NCI-H146 (cell line): ENCODE measurements at regions not wholly inside any gene's neighbourhood (a gene's known extent, or its start where the extent isn't known, plus 50 kb on each side); places are given as distances from the start of the nearest gene placed in this dataset.
"Not testable (repeated sequence)": the region's sequence is repeated elsewhere in the genome, so short reads cannot be mapped to it uniquely, and the experiment has no call there.

ENCODE experiments used
- DNase-seq: peaks from one replicate; lab custom pipeline; 2025; lab: John Stamatoyannopoulos, UW

DNA sequence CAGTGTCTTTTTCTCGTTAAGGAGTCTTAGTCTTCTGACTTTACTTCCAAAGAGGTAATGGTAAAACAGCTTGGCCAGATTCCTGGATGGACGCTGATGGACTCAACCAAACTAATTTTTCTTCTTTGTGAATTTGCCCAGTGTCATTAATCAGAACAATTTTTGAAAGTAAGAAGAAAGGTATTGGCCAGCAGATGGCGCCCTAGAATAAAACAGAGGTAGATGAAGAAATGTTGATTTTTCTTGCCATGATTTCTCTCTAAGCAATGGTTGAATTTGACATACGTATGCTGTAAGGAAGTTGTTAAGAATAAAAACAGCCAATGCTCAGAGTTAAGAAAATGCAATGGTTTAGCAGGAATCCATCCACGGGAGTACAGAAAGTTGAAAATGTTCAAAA is 500.0 kb downstream of the DIRAS2 start:
- DNase-seq = peak; percentile 76

DNA sequence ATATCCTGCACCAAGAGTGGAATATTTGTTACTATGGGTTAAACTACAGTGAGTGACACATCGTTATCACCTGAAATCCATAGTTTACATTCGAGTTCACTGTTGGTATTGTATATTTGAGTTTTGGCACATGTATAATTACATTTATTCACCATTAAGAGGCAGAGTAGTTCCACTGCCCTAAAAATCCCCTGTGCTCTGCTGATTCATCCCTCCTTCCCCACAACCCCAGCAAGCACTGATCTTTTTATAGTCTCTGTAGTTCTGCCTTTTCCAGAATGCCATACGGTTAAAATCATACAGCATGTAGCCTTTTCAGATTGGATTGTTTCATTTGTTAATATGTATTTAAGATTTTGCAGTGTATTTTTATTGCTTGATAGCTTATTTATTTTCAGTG is 495.2 kb downstream of the DIRAS2 start:
- no peak for DNase-seq

DNA sequence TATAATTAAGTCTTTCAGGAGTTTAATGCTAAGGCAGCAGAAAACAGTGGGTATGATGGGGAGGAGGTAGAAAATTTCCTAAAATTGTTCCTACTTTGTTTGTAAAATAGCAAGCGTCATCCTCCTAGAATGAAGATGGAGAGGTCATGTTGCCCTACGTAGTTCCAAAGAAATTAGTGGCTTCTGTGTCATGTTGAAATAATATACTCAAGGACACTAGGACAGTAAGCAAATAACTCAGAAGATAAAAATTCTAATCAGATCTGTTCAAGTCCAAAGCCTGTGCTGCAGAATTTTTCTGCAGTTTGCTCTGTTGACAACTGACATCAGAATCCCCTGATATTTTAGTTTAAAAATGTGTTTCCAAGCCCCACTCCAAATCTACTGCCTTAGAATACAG is 486.3 kb downstream of the DIRAS2 start:
- DNase-seq = no peak

DNA sequence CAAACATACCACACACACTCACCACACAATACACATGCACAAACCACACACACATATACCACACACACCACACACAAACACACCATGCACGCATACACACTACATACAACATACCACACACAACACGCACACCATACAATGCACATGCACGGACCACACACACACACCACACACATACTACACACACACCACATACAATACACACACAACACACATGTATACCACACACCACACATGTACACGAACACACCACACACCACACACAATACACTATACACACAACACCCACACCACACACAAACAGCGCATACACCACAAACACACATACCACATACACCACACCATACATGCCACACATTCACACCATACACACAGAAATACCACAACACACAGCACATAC is 480.3 kb downstream of the DIRAS2 start:
- DNase-seq = no peak

DNA sequence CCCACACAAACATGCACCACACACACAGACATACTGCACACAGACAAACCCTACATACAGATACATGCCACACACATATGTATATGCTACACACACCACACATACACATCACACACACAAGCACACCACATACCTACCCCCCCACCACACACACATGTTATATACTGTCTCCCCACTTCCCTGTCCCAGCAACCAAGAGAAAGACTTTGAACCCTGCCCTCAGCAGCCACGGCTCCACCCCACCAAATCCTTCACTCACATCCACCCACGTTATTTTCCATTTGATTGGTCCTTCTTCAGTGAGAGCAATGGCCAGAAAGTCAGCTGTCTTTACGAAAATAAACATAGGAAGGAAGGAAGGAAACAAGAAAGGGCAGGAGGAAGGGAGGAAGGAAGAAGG is 479.8 kb downstream of the DIRAS2 start:
- DNase-seq = no peak

DNA sequence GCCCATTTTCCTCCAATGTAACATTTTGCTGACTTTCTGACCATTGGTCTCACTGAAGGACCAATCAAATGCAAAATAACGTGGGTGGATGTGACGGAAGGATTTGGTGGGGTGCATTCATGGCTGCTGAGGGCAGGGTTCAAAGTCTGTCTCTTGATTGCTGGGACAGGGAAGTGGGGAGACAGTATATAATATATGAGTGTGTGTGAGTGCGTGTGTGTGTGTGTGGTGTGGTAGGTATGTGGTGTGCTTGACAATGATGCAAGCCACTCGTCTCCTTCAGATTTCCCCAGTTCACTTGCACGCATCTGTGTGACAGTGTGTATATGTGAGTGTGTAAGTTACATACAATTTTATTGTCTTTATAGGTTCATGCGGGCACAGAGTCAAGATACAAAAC is 477.3 kb downstream of the DIRAS2 start:
- DNase-seq = no peak

DNA sequence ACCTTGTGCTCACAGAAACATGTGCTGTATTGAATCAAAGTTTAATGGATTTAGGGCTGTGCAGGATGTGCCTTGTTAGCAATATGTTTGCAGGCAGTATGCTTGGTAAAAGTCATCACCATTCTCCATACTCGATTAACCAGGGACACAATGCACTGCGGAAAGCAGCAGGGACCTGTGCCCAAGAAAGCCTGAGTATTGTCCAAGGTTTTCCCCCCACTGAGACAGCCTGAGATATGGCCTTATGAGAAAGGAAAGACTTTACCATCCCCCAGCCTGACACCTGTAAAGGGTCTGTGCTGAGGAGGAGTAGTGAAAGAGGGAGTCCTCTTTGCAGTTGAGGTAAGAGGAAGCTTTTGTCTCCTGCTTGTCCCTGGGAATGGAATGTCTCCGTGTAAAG is 476.2 kb downstream of the DIRAS2 start:
- DNase-seq = not testable (repeated sequence)

DNA sequence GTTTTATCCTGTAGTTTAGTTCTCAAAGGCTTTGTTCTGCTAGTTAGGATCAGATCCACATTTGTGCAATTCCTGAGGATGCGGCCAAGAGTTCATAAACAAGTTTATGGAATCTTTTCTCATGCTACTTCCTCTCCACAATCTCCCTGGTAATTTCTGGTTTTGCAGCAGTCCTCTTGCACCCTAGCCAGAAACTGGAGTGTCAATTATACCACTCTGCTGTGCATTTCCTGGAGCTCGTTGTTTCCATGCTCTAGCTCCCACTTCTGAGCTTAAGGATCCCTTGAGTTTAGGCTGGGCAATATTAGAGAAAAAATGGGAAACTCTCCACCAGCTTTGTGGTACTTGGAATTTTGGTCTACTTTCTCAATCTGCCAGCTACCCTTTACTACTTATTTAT is 474.7 kb downstream of the DIRAS2 start:
- DNase-seq = no peak

DNA sequence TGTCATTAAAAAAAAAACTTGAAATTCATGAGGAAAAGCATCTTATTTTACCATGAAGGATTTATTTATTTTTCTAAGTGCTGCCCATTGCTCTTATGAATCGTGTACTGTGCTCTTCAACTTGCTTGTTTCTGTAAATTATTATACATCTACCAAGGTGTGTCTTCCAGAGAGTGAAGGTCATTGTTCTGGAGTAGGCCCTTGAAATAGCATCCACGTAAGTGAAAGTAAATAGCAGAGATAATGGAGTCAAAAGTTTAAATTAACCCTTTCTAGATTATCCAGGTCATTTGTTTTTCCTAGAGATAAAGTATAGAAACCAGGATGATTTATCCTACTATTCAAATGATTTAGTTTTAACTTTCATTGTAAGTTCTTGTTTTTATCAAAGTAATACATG is 473.1 kb downstream of the DIRAS2 start:
- peak; percentile 10 for DNase-seq

DNA sequence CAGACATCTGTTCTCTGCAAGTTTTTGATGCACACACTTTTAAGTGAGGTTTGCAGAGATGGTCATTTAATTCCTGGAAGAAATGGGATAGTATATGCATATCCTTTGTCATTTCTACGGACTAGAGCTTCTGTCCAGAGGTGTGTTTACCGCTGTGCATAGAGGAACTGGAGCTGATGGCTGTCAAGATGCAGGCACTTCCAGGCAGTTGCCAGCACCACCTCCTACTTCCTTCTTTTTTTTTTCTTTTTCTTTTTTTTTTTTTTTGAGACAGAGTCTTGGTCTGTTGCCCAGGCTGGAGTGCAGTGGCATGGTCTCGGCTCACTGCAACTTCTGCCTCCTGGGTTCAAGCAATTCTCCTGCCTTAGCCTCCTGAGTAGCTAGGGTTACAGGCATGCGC is 468.7 kb downstream of the DIRAS2 start:
- not testable (repeated sequence) for DNase-seq

DNA sequence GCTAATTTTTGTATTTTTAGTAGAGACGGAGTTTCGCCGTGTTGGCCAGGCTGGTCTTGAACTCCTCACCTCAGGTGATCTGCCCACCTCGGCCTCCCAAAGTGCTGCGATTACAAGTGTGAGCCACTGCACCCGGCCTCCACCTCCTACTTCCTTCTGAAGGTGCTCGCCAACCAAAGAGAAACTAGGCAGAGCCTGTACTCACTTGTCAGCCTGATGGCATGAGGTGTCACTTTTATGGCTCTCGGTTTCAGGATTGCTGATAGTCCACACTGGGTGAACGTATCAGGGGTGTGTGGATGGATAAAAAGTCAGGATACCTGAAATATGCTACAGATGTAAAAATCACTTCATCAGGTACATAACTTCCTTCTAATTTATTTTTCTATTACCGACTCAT is 468.3 kb downstream of the DIRAS2 start:
- not testable (repeated sequence) for DNase-seq

DNA sequence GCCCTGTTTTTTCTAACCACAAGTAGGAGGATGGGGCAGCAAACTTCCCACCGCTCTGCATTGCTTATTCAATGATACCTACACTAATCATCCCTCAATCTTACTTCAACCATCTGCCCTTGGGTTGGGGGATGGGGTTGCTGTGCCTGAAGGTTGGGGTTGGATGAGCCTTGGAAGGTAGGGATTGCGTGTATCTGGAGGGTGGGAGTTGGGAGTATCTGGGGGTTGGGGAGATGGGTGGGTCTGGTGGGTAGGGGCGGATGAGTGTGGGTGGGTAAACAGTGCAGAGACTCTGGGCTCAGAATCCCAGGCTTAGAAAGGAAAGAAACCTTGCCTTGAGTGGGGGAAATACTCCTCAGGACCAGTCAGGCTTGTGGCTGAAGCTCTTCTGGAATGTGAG is 467.4 kb downstream of the DIRAS2 start:
- no peak for DNase-seq

DNA sequence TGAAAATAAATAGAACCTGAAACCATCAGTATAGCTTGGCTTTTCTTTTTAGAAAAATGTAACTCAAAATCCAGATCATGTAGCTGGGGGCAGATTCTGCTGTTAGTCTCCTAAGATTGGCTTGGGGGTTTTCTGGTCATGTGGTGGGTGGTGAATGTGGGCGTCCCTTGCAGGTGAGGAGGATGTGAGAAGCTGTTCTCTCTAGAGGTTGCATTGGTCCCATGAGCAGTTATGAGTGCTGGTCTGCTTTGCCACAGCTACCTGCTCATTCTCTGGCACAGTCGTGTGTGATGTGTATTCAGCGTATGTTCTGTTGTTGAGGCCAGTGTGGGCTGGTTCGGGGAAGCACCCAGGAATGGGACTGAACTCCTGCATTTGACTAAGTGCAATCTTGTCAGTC is 466.8 kb downstream of the DIRAS2 start:
- peak; percentile 19 for DNase-seq

DNA sequence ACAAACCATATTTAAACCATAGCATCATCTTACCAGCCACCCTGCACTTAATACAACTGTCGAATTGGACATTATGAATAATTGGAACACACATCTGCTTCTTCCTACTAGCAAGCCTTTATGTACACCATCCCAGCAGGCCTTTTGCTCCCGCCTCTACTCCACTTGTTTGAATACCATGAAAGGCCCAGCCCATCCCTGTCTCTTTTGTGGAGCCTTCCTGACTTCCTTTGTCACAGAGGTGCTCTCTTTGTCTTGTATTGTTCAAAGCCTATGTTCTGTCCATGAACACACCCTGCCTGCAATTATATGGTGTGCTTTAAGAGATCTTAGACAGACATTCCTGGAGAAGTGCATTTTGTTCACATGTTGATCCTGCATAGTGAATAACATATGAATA is 465.7 kb downstream of the DIRAS2 start:
- peak; percentile 99 for DNase-seq

DNA sequence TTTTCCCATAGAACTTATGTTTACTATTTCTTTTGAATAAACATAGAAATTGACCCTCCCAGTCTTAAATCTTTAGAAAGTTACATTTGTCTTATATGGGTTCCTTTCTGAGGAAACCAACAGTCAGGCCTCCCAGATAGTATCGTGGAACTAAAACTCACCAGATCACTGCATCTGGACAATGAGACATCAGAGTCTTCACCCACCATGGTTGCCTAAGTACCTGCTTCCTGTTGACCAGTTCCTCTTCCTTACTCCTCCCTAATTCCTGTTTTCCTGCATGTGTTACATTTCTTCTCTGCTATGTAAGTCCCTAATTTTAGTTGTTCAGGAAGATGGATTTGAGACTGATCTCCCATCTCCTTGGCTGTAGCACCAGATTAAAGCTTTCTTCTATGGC is 462.2 kb downstream of the DIRAS2 start:
- DNase-seq = peak; percentile 5

DNA sequence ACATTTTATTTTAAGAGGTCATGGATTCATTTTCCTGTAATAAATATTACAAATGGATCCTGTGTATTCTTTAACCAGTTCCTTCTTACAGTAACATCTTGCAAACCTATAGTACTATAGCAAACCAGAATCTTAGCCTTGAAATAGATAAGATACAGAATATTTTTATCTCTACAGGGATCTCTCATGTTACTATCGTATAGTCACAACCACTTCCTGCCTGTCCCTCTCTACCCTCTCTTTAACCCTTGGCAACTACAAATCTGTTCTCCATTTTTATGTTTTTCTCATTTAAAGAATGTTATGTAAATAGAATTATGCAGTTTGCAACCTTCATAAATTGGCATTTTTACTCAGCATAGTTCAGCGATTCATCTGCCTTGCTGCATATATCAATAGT is 454.0 kb downstream of the DIRAS2 start:
- DNase-seq = no peak

DNA sequence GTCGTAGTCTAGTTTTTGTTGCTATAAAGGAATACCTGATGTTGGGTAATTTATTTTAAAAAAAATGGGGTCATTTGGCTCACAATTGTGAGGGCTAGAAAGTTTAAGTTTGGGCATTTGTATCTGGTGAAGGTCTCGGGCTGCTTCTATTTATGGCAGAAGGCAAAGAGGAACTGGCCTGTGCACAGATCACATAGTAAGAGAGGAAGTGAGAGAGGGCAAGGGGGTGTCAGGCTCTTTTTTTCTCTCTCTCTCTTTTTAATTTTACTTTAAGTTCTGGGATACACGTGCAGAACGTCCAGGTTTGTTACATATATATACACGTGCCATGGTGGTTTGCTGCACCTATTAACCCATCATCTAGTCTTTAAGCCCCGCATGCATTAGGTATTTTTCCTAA is 453.3 kb downstream of the DIRAS2 start:
- DNase-seq = no peak

DNA sequence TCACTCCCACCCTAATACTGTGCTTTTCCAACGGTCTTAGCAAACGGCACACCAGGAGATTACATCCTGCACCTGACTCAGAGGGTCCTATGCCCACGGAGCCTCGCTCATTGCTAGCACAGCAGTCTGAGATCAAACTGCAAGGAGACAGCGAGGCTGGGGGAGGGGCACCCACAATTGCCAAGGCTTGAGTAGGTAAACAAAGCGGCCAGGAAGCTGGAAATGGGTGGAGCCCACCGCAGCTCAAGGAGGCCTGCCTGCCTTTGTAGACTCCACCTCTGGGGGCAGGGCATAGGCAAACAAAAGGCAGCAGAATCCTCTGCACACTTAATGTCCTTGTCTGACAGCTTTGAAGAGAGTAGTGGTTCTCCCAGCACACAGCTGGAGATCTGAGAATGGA is 450.2 kb downstream of the DIRAS2 start:
- DNase-seq = not testable (repeated sequence)

DNA sequence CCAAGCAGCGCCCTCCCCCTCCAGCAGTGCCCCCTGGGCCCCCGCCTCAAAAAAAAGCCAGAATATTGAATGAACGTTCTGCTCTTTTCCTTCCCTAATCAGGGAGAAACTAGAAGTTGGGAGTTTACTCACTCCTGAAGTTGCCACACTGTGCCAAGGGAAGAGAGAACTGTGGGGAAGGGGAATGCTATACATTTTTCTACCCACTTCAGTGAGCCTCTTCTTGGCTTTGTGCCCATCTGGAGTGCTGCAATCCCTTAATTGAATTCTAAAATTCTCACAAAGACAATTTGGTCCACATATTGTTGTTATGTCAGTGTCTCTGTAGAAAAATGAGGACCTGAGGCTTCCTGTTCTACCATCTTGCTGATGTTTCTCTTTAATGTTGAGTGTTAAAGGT is 443.7 kb downstream of the DIRAS2 start:
- no peak for DNase-seq

DNA sequence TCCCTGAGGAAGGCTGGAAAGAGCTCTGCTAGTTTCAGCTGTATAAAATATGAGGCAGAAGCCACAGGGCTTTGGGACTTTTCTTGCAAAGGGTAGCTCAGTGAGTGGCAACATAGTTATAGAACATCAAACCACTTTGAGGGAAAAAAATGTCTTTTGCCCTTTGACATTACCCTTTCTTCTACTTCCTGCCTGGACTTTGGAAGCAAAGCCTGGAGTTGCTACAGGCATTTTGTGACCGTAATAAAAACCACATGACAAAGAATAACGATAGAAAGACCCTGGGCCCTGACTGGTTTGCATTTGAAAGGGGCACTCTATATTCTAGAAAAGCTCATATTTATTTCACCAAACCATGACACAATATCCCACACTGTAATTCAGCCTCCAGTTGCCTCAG is 440.9 kb downstream of the DIRAS2 start:
- no peak for DNase-seq

DNA sequence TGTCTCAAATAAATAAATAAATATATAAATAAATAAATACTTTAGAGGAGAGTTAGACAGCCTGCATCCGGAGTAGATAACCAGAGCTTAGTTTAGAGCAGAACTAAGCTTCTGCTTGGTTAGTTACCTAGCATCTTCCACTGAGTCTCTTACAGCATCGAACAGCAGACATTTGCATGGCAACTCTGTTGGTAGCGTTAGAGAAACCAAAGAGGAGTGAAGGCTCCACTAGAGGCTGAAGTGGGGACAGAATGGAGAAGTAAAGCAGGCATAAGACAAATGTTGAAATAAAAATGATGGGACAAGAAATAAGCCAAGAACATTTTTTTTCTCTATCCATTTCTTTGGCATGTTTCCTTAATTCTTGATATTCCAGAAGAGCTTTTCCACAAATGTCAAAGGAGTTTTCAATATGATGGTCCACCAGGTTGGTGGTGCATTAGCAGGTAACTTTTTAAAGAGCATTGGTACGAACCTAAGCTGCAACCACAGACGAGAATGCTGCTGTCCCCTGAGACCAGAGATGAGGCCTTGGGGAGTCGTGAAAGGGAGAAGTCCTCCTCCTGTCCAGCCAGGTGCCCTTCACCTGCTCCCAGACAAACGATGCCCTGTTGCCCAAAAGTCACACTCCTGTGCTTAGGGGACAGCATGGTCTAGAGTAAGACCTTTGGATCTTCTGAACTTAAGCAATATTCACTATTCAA is 438.3 kb downstream of the DIRAS2 start:
- no peak for DNase-seq

DNA sequence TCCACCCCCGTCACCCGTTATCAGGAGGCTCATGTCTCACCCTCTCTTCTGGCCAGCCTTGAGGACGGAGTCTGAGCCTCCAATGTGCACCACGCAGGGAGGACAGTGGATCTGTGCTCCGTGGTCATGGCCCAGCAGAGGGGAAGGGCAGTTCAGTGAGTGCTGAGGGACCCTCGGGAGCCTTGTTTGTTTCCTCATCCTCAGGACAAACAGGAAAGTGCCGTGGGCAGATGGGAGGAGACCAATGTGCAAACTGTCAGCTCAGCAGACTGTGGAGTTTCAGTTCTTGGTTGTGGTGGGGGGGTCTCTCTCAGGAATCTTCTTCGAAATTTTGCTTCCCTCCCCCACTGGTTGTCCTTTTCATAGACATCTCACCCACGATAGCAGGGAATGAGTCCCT is 429.6 kb downstream of the DIRAS2 start:
- not testable (repeated sequence) for DNase-seq

DNA sequence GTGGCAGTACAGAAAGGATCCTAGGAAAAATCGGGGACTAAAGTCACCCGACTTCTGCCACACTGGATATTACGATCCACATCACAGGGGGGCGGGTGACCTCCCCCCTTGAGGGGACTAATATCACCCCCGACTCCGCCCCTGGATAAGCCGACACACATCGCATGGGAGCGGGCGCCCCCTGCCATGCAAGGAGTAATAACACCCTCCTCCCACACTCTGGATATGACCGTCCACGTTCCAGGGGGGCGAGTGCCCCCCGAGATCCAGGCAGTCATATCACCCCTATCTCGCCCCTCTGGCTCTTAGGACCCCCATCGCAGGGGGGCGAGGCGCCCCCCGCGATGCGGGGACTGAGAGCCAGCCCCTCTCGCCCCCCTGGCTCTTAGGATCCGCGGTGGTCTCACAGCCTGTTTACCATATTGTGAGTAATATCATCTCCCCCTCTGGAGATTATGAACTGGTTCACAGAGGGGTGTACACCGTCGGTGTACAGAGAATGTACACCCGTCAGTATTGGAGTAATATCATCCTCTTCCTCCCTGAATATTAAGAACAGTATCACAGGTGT is 423.0 kb downstream of the DIRAS2 start:
- DNase-seq = no peak

DNA sequence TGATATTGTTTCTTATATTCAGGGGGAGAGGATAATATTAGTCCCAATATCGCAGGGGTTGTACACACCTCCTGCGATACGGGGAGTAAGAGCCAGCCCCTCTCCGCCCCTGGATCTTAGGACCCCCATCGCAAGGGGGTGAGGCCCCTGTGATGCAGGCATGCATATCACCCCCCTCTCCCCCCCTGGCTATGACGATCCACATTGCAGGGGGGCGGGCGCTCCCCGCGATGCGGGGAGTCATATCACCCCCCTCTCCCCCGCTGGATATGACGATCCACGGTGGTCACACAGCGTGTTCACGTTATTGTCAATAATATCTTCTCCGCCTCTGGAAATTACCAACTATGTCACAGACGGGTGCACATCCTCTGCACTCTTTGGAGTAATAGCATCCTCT is 420.7 kb downstream of the DIRAS2 start:
- DNase-seq = not testable (repeated sequence)
